ENCODE measurements at regions not wholly inside any gene's neighbourhood (a gene's known extent, or its start where the extent isn't known, plus 50 kb on each side); places are given as distances from the start of the nearest gene placed in this dataset.
"Not testable (repeated sequence)": the region's sequence is repeated elsewhere in the genome, so short reads cannot be mapped to it uniquely, and the experiment has no call there.

- DNase-seq = not testable (repeated sequence)
Measured at GRCh38 chr16:29217104-29217751, 189.3 kb downstream of the NPIPB11 start.

- not testable (repeated sequence) for DNase-seq
Measured at GRCh38 chr16:29213770-29214169, 192.7 kb downstream of the NPIPB11 start.

- not testable (repeated sequence) for DNase-seq
Measured at GRCh38 chr16:29213251-29213650, 193.3 kb downstream of the NPIPB11 start.

- DNase-seq = not testable (repeated sequence)
Measured at GRCh38 chr16:29212084-29213027, 194.2 kb downstream of the NPIPB11 start.

- DNase-seq = not testable (repeated sequence)
Measured at GRCh38 chr16:29211456-29211855, 195.1 kb downstream of the NPIPB11 start.

- not testable (repeated sequence) for DNase-seq
Measured at GRCh38 chr16:29210299-29211150, 196.0 kb downstream of the NPIPB11 start.

GRCh38 chr16:29206120-29206519, 200.4 kb downstream of the NPIPB11 start:
- not testable (repeated sequence) for DNase-seq

GRCh38 chr16:29205151-29205550, 201.4 kb downstream of the NPIPB11 start:
- not testable (repeated sequence) for DNase-seq

GRCh38 chr16:29204806-29205135, 201.7 kb downstream of the NPIPB11 start:
- DNase-seq = no peak

- DNase-seq = not testable (repeated sequence)
Measured at GRCh38 chr16:29203933-29204805, 202.3 kb downstream of the NPIPB11 start.

- not testable (repeated sequence) for DNase-seq
Measured at GRCh38 chr16:29203046-29203932, 203.2 kb downstream of the NPIPB11 start.

- not testable (repeated sequence) for DNase-seq
Measured at GRCh38 chr16:29202642-29203041, 203.9 kb downstream of the NPIPB11 start.

GRCh38 chr16:29202025-29202632, 204.4 kb downstream of the NPIPB11 start:
- DNase-seq = not testable (repeated sequence)

- not testable (repeated sequence) for DNase-seq
Measured at GRCh38 chr16:29201296-29202024, 205.1 kb downstream of the NPIPB11 start.

- not testable (repeated sequence) for DNase-seq
Measured at GRCh38 chr16:29200681-29201080, 205.8 kb downstream of the NPIPB11 start.

GRCh38 chr16:29200135-29200601, 206.3 kb downstream of the NPIPB11 start:
- not testable (repeated sequence) for DNase-seq

- DNase-seq = not testable (repeated sequence)
Measured at GRCh38 chr16:29199626-29200025, 206.9 kb downstream of the NPIPB11 start.

- DNase-seq = no peak
Measured at GRCh38 chr16:29198731-29199521, 207.6 kb downstream of the NPIPB11 start.

GRCh38 chr16:29198231-29198630, 208.3 kb downstream of the NPIPB11 start:
- DNase-seq = no peak

Data from KG1 (cell line).